ENCODE measurements at regions not wholly inside any gene's neighbourhood (a gene's known extent, or its start where the extent isn't known, plus 50 kb on each side); places are given as distances from the start of the nearest gene placed in this dataset.
"Not testable (repeated sequence)": the region's sequence is repeated elsewhere in the genome, so short reads cannot be mapped to it uniquely, and the experiment has no call there.

GRCh38 chr12:47350062-47350408, 270.3 kb upstream of the AMIGO2 start:
- DNase-seq (ENCODE audit: low spot score) = no peak

DNA sequence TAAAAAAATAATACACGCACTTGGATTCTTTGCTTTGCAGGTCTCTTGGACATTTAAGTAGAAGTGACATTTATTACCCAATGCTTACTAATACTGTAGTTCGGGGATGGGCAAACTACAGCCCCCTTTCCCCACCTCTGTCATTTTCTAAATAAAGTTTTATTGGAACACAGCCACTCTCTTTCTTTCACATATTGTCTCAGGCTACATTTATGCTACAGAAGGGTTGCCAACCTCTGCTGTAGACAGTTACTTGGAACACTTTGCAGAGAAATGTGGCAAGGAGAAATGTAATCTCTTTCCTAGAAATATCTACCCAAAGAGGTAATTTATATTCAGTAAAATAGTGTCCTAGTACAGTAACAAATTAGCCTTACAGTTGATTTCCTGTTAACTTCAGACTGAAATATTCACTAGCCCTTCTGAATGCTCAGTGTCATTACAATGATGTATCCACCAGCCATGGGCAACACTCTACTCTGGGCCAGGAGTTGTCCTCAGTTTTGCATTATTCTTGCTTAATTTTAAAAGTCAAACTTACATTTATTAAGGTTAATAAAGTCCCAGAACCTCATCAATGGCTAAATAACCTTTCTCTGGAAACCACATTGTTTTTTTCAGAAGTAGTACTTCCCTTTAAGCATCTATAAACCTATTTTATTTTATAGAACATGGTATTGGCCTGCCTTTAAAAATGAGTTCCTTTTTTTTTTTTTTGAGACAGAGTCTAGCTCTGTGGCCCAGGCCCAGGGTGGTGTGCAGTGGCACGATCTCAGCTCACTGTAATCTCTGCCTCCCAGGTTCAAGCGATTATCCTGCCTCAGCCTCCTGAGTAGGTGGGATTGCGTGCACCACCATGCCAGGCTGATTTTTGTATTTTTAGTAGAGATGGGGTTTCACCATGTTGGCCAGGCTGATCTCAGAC, 269.6 kb upstream of the AMIGO2 start:
- DNase-seq (ENCODE audit: low spot score) = no peak

DNA sequence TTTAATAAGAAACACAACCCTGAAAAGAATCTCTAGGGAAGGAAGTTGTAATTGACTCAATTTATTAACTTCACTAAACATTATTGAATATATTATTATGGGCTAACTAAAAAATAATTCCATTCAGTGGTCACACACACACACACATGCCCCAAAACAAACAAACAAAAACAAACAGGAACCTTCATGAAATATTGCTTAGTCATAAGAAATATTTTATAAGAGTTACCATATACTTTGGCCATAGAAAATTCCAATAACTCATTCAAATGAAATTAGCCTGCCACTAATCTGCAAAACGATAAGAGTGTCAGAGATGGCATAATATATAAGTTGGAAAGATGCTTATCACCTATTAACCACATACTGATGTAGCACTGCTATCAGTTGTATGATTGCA, 268.4 kb upstream of the AMIGO2 start:
- no peak for DNase-seq (ENCODE audit: low spot score)

DNA sequence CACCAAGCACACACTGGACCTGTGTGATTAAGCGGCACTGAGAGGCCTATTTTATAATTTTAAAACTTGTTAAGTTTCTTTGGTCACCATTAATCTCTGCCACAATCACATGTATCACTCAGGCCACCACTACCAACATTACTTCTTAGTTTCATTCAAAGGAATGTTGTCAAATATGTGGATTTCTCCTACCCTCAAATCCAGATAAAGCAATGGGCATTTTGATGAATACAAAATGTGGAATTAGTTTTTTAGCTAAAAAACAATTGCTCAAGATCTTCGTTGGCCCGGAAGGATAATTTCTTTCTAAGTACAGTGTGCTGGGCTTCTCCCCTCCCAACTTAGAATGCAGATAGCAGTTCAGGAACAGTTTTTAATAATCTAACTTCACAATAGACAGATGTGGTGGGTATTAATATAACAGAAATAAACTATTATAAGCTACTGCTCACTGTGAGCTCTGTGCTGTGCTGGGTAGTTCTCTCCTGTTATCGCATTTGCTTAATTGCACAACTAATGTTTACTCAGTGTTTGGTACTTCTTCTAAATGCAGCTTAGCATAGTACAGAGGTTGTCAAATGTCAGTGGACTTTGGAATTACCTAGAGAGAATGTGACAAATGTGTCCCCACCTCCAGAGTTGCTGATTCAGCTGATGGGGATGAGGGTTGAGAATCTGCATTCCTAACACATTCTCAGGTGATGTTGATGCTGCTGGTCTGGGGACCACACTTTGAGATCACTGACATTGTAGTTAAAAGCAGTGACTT, 266.7 kb upstream of the AMIGO2 start:
- DNase-seq (ENCODE audit: low spot score) = no peak

DNA sequence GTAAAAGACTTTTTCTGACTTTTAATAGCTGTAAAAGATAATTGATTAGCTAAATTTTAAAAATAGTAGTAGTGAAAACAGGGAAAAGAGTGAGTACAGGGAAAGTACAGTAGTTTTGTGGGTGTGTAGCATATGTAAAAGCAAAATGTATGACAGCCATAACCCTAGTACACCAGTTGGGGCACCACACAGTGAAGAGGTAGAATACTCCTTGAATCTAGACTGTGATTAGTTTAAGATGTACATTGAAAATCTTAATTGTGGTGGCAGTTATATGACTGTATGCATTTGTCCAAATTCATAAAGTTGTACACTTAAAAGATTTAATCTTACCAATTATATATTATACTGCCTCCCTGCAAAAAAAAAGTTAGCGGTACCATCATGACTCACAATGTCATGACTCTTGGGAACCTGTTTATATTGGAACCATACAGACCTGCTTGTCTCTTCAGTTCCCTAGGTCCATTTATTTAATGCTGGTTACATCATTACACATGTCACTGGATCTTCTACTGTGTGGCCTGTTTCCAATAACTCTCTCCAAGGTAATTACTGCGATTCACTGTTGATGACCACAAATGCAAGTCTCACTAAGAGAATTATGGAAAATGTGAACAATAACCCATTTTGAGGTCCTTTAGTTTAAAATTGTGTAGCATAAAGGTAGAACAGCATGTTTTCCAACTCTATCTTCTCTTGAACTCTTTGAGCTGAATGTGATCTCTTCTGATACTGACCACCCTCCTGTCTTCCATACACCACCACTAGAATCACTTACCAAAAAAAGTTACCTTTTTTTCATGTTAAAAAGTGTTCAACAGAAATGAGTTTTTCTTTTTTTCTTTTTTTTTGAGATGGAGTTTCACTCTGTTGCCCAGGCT, 264.2 kb upstream of the AMIGO2 start:
- no peak for DNase-seq (ENCODE audit: low spot score)

GRCh38 chr12:47340411-47341015, 260.8 kb upstream of the AMIGO2 start:
- no peak for DNase-seq (ENCODE audit: low spot score)

GRCh38 chr12:47337581-47337980, 257.8 kb upstream of the AMIGO2 start:
- no peak for DNase-seq (ENCODE audit: low spot score)

DNA sequence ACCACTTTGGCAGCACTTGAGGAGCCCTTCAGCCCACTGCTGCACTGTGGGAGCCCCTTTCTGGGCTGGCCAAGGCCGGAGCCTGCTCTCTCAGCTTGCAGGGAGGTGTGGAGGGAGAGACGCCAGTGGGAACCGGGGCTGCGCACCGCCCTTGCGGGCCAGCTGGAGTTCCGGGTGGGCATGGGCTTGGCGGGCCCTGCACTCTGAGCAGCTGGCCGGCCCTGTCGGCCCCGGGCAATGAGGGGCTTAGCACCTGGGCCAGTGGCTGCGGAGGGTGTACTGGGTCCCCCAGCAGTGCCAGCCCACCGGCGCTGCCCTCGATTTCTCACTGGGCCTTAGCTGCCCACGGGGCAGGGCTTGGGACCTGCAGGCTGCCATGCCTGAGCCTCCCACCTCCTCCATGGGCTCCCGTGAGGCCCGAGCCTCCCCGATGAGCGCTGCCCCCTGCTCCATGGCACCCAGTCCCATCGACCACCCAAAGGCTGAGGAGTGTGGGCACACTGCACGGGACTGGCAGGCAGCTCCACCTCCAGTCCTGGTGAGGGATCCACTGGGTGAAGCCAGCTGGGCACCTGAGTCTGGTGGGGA, 253.6 kb upstream of the AMIGO2 start:
- DNase-seq (ENCODE audit: low spot score) = not testable (repeated sequence)

DNA sequence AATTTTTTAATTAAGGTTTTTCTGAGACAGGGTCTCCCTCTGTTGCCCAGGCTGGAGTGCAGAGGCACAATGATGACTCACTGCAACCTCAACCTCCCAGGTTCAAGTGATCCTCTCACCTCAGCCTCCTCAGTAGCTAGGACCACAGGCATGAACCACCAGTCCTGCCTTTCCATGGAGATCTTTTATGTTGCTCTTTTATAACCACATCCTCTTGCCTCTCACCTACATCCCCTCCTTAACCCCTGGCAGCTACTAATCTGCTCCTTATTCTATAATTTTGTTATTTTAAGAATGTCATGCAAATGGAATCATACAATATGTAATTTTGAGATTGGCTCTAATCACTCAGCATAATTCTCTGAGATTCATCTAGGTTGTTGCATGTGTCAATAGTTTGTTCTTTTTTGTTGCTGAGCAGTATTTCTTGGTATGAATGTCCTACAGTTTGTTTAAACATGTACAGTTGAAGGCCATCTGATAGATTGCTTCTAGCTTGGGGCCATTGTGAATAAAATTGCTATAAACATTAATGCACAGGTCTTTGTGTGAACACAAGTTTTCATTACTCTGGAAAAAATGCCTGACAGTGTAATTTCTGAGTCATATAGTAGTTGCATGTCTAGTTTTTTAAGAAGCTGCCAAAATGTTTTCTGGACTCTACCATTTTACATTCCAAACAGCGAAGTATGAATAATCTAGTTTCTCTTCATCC, 249.2 kb upstream of the AMIGO2 start:
- peak; percentile 34 for DNase-seq (ENCODE audit: low spot score)

- DNase-seq (ENCODE audit: low spot score) = peak; percentile 35
Measured at GRCh38 chr12:47326190-47326589, 246.4 kb upstream of the AMIGO2 start.

DNA sequence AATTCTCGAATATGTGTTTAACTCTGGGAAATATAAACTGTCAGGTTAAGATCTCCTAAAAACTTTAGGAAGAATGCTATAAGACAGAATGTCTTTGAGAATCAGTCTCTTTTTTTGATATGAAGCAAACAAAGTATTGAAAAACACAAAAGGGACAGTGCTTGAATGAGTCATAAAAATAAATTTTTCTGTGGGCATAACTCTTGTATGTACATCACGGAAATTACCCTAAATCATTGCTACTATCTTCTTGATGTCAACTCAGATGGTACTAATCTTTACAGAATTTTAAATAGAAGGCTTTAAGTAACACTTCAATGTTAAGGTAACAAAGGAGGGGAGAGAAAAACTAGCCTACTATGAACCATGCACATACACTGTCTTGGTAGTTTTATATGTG, 244.0 kb upstream of the AMIGO2 start:
- no peak for DNase-seq (ENCODE audit: low spot score)

- DNase-seq (ENCODE audit: low spot score) = no peak
Measured at GRCh38 chr12:47321436-47321835, 241.7 kb upstream of the AMIGO2 start.

DNA sequence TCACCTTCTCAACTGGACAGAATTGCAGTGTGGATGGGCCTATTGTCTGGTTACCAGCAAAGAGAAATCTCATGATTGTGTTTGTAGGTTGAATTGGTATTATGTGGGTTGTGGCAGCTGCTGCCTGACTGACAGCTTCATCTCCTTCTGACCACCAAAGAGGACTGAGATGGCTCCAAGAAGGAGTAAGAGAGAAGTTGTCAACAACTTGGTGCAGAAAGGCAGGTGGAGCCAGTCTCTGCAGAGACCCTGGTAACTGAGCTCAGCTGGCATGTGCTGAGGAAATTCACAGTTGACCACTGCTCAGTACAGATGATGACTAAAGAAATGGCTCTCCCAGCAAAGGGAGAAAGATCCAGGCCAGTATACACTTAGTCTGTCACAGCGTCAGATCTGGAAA, 240.0 kb upstream of the AMIGO2 start:
- DNase-seq (ENCODE audit: low spot score) = no peak

DNA sequence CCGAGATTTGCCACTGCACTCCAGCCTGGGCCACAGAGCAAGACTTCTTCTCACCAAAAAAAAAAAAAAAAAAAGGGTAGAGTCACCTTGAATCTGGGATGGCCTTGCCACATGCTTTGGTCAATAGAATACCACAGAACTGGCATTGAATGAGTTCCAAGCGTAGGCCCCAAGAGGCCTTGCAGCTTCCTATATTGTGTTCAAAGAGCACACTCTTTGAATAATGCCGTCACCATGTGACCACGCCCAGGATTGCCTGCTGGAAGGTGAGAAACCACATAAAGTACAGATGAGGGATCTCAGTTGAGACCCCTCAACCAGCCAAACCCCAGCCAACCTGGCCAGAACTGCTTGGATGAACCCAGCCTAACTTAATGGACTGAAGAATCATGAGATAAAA, 239.2 kb upstream of the AMIGO2 start:
- DNase-seq (ENCODE audit: low spot score) = no peak

DNA sequence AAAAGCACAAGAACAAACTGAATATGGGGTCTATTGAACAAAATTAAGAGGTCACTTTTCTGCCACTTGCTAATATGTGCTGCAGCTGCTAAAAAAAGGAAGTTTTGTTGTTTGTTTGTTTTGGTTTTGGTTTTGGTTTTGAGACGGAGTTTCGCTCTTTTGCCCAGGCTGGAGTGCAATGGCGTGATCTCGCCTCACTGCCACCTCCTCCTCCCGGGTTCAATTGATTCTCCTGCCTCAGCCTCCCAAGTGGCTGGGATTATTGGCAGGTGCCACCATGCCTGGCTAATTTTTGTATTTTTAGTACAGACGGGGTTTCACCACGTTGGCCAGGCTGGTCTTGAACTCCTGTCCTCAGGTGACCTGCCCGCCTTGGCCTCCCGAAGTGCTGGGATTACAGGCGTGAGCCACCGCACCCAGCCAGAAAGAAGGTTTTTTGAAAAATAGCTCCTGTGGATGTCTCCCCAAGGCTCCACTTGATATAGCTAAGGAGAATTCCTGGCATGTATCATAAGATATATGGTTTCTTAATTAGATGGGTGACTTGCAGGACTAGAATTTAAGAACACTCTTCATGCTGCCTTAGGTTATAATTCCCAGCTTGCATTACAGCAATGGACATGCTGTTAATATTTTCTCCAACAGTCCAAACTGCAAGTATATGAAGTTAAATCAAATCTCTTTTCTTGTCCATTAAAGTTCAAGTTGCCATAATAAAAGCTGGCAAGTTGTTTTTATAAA, 237.6 kb upstream of the AMIGO2 start:
- no peak for DNase-seq (ENCODE audit: low spot score)

DNA sequence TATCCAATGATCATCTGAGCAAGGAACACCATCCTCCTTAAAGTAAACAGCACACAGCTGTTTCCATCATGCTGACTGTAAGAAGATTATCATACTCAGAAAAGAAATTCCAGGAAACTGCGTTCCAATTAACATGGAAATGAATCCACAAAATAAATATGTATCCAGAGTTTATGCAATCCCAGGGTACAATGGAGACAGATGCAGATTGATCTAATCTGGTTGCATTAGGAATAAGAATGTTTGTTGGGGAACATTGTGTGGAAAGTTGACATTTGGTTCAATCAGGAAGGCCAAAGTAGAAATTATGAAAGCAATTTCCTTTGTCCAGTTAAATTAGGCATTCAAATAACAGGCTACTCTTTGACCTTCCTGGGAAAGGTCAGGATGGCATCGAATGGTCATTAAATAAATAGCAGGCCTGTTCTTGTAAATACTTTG, 236.9 kb upstream of the AMIGO2 start:
- no peak for DNase-seq (ENCODE audit: low spot score)

- no peak for DNase-seq (ENCODE audit: low spot score)
Measured at GRCh38 chr12:47314996-47315395, 235.2 kb upstream of the AMIGO2 start.

DNA sequence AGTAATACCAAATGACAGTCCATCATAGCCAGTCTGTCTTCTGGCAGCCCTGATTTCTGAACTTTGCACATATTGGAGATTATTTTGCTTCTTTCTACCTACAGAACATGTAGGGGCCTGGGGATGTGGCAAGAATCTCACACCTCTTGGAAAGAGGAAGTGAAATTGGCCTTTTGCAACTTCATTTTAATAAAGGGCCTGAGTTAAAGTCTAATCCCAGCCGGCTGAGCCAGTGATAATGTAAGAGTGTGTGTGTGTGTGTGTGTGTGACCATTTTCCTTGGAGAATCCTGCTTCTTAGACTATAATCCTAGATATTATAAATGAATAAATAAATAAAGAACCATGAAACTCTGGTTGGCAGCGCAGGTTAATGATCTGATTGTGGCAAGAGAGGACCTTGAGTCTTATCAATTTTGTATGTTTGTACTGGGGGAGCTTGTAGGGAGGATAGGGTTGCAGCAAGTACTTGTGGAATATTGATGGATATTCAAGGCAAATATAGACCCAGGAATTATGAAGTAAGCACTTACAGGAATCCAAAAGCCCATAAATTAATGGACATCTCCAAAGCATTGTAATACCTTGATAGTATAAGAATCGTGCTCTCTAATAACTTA, 233.2 kb upstream of the AMIGO2 start:
- no peak for DNase-seq (ENCODE audit: low spot score)

GRCh38 chr12:47312147-47312546, 232.4 kb upstream of the AMIGO2 start:
- no peak for DNase-seq (ENCODE audit: low spot score)
